DOHH2 (cell line): ENCODE measurements at regions not wholly inside any gene's neighbourhood (a gene's known extent, or its start where the extent isn't known, plus 50 kb on each side); places are given as distances from the start of the nearest gene placed in this dataset.

Experiments used
- H3F3A ChIP-seq: fragments of 200-600 bp; sonication (generic), shearing (Covaris generic); 2 replicates; pipeline ENCODE4 v1.6.0; 2016; ENCODE audit warnings: antibody characterized with exemption, mild to moderate bottlenecking; ENCODE audit not compliant: control insufficient read depth, insufficient read depth
- H3K27ac ChIP-seq: fragments of 200-600 bp; sonication (generic); 2 replicates; pipeline ENCODE4 v1.5.1; 2014; ENCODE audit warnings: low read depth, mild to moderate bottlenecking, low read length, moderate library complexity
- H3K27me3 ChIP-seq: fragments of 200-600 bp; sonication (generic); 2 replicates; pipeline ENCODE4 v1.6.1; 2014; ENCODE audit warnings: mild to moderate bottlenecking, low read length, mixed read lengths; ENCODE audit not compliant: control insufficient read depth
- H3K36me3 ChIP-seq: fragments of 200-600 bp; sonication (generic); 2 replicates; pipeline ENCODE4 v1.6.1; 2014; ENCODE audit warnings: mild to moderate bottlenecking, low read length, moderate library complexity, mixed read lengths; ENCODE audit not compliant: control insufficient read depth
- H3K4me1 ChIP-seq: fragments of 200-600 bp; sonication (generic); 2 replicates; pipeline ENCODE4 v1.6.1; 2014; ENCODE audit warnings: mild to moderate bottlenecking, low read length, mixed read lengths; ENCODE audit not compliant: control insufficient read depth
- H3K4me2 ChIP-seq: fragments of 200-600 bp; sonication (generic); 2 replicates; pipeline ENCODE4 v1.6.0; 2014; ENCODE audit warnings: mild to moderate bottlenecking, low read length, moderate library complexity
- H3K4me3 ChIP-seq: fragments of 200-600 bp; sonication (generic); 2 replicates; pipeline ENCODE4 v1.5.1; 2014; ENCODE audit warnings: mild to moderate bottlenecking, low read length, mixed read lengths
- H3K79me2 ChIP-seq: fragments of 200-600 bp; sonication (generic); 2 replicates; pipeline ENCODE4 v1.6.1; 2014; ENCODE audit warnings: mild to moderate bottlenecking, low read length, mixed read lengths; ENCODE audit not compliant: control insufficient read depth
- H3K9me2 ChIP-seq: fragments of 200-600 bp; sonication (generic); replicated peaks from 2 replicates; pipeline ENCODE4 v1.6.1; 2014; ENCODE audit warnings: mild to moderate bottlenecking, low read length, mixed read lengths; ENCODE audit not compliant: control insufficient read depth
- H3K9me3 ChIP-seq: fragments of 200-600 bp; sonication (generic); 2 replicates; pipeline ENCODE4 v1.6.1; 2014; ENCODE audit warnings: antibody characterized with exemption, low read length, mixed read lengths; ENCODE audit not compliant: control insufficient read depth, insufficient read depth
- H4K20me1 ChIP-seq: fragments of 200-600 bp; sonication (generic); 2 replicates; pipeline ENCODE4 v1.6.0; 2014; ENCODE audit warnings: low read depth, mild to moderate bottlenecking, antibody characterized with exemption, low read length, moderate library complexity; ENCODE audit not compliant: control insufficient read depth, insufficient read depth
- EZH2phosphoT487 ChIP-seq: fragments of 200-600 bp; sonication (generic); IDR thresholded peaks from 2 replicates; pipeline ENCODE4 v1.6.1; 2017; ENCODE audit warnings: borderline replicate concordance, mild to moderate bottlenecking, antibody characterized with exemption, low read length, moderate library complexity, mixed read lengths
- TF ChIP-seq, protein P1 (sequence below): fragments of 200-600 bp; sonication (generic); IDR thresholded peaks from one replicate; pipeline ENCODE4 v1.5.1; 2014; ENCODE audit warnings: antibody characterized with exemption, mild to moderate bottlenecking, low read depth, low read length; ENCODE audit not compliant: poor library complexity, severe bottlenecking

DNA sequence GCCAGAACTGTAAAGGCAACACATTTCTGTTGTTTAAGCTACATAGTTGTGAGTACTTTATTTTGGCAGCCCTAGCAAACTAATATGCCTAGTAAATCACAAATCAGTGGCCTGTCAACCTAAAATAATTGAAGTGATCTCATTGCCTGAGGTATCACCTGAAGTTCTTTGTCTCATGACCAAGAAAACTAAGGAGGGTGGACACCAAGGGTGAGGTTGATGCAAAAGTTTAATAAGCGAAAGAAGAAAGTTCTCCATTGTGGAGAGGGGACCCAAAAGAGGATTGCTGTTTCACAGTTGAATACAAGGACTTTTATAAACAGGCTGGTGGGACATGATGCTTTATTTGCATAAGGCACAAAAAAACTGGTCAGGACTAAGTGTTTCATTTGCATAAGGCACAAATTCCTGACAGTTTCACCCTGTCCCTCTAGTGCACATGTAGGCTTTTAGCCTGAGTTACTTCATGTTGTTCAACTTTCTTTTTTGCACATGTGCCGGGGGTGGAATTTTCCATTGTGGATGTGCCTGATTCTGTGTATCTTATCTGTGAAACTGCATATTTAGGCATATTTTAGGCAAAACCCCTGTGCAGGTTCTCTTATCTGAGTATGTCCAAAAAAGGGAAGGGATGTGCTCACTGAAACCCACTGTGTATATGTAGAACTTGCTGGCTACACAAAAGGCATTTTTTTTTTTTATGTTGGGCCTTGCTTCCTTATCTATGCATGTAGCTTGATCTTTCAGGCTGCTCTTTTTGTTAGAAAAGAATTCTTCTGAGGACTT is 108.6 kb upstream of the RAI14 start:
- Histone ChIP-seq H4K20me1 (no peaks in the 10 kb centered on the region), H3K9me3 (peaks cover 15% of the 10 kb centered on the region), H3K27ac (no peak overlapping the region), H3K9me2 (no peaks in the 10 kb centered on the region), H3K27me3 (no peaks in the 10 kb centered on the region), H3K79me2 (no peaks in the 10 kb centered on the region), H3K4me2 (no peak overlapping the region), H3K36me3 (no peaks in the 10 kb centered on the region), H3F3A (no peaks in the 10 kb centered on the region), H3K4me3 (no peak overlapping the region), H3K4me1 (no peaks in the 10 kb centered on the region)
- TF ChIP-seq, protein P1, sequence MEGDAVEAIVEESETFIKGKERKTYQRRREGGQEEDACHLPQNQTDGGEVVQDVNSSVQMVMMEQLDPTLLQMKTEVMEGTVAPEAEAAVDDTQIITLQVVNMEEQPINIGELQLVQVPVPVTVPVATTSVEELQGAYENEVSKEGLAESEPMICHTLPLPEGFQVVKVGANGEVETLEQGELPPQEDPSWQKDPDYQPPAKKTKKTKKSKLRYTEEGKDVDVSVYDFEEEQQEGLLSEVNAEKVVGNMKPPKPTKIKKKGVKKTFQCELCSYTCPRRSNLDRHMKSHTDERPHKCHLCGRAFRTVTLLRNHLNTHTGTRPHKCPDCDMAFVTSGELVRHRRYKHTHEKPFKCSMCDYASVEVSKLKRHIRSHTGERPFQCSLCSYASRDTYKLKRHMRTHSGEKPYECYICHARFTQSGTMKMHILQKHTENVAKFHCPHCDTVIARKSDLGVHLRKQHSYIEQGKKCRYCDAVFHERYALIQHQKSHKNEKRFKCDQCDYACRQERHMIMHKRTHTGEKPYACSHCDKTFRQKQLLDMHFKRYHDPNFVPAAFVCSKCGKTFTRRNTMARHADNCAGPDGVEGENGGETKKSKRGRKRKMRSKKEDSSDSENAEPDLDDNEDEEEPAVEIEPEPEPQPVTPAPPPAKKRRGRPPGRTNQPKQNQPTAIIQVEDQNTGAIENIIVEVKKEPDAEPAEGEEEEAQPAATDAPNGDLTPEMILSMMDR = no peak
- TF ChIP-seq EZH2phosphoT487 = no peak

DNA sequence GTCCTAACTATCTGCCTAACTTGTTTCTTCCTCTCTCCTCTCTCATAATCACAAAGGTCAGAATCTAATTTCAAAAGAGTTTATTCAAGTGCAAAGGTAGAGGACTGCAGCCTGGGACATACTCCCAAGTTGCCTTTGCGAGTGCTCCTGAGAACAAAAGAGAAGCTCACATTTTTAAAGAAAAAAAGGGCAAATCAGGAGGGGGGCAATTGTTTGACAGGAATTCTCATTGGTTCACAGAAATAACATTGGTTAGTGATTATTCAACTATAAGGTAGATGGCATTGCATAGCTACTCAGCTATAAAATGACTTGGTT is 108.1 kb upstream of the RAI14 start:
- Histone ChIP-seq H3K79me2 (no peaks in the 10 kb centered on the region), H3K9me3 (peaks cover 15% of the 10 kb centered on the region), H3F3A (no peaks in the 10 kb centered on the region), H3K4me3 (no peak overlapping the region), H3K27me3 (no peaks in the 10 kb centered on the region), H3K4me2 (no peak overlapping the region), H3K36me3 (no peaks in the 10 kb centered on the region), H3K9me2 (no peaks in the 10 kb centered on the region), H3K4me1 (no peaks in the 10 kb centered on the region), H4K20me1 (no peaks in the 10 kb centered on the region), H3K27ac (no peak overlapping the region)
- TF ChIP-seq, protein P1 = no peak
- TF ChIP-seq EZH2phosphoT487 = no peak

DNA sequence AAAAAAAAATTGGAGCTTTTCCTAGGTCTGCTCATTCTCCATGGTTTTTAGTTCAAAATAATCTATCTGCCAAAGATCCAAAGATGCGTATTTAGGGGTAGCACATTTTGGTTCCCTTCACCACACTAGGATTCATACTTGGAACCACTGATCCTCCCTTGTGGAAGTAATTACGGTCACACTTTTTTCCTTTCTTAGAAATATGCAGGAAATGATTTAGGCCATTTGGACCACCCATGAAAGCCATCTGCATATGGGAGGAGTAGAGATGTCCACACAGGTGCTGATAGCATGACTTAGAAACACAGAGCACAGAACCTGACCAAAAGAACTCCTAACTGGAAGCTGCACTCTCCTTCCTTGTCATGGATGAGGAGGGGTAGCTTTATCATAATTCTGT is 105.9 kb upstream of the RAI14 start:
- no peaks in the 10 kb centered on the region for H3K36me3 ChIP-seq
- no peak for TF ChIP-seq EZH2phosphoT487
- TF ChIP-seq, protein P1 = no peak
- no peaks in the 10 kb centered on the region for H3K4me1 ChIP-seq
- H3F3A ChIP-seq = no peaks in the 10 kb centered on the region
- H3K27me3 ChIP-seq = no peaks in the 10 kb centered on the region
- H3K9me3 ChIP-seq = peaks cover 15% of the 10 kb centered on the region
- no peaks in the 10 kb centered on the region for H3K9me2 ChIP-seq
- no peaks in the 10 kb centered on the region for H3K79me2 ChIP-seq
- no peaks in the 10 kb centered on the region for H4K20me1 ChIP-seq
- no peak overlapping the region for H3K4me2 ChIP-seq
- H3K4me3 ChIP-seq = no peak overlapping the region
- H3K27ac ChIP-seq = no peak overlapping the region
